ENCODE measurements at regions not wholly inside any gene's neighbourhood (a gene's known extent, or its start where the extent isn't known, plus 50 kb on each side); places are given as distances from the start of the nearest gene placed in this dataset.

GRCh38 chr3:177278016-177278415, 80.7 kb upstream of the TBL1XR1 start:
- no peak for DNase-seq (ENCODE audit: insufficient read length, low spot score)
- FAIRE-seq: no peak
- TF ChIP-seq, protein P1, sequence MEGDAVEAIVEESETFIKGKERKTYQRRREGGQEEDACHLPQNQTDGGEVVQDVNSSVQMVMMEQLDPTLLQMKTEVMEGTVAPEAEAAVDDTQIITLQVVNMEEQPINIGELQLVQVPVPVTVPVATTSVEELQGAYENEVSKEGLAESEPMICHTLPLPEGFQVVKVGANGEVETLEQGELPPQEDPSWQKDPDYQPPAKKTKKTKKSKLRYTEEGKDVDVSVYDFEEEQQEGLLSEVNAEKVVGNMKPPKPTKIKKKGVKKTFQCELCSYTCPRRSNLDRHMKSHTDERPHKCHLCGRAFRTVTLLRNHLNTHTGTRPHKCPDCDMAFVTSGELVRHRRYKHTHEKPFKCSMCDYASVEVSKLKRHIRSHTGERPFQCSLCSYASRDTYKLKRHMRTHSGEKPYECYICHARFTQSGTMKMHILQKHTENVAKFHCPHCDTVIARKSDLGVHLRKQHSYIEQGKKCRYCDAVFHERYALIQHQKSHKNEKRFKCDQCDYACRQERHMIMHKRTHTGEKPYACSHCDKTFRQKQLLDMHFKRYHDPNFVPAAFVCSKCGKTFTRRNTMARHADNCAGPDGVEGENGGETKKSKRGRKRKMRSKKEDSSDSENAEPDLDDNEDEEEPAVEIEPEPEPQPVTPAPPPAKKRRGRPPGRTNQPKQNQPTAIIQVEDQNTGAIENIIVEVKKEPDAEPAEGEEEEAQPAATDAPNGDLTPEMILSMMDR (IDR thresholded peaks at IDR 0.05; ENCODE audit: insufficient read depth, missing control alignments): no peak

- DNase-seq (ENCODE audit: insufficient read length, low spot score): no peak
- TF ChIP-seq, protein P1 (IDR thresholded peaks at IDR 0.05; ENCODE audit: insufficient read depth, missing control alignments): no peak
- FAIRE-seq: no peak
Observed at GRCh38 chr3:177279118-177279815, 82.0 kb upstream of the TBL1XR1 start.

- no peak for DNase-seq (ENCODE audit: insufficient read length, low spot score)
- peak; percentile 11 for FAIRE-seq
- TF ChIP-seq, protein P1 (IDR thresholded peaks at IDR 0.05; ENCODE audit: insufficient read depth, missing control alignments): no peak
Observed at GRCh38 chr3:177281292-177282118, 84.2 kb upstream of the TBL1XR1 start.

GRCh38 chr3:177282119-177282655, 84.9 kb upstream of the TBL1XR1 start:
- DNase-seq (ENCODE audit: insufficient read length, low spot score) (no peak), FAIRE-seq (no peak)
- TF ChIP-seq, protein P1 (IDR thresholded peaks at IDR 0.05; ENCODE audit: insufficient read depth, missing control alignments): no peak

DNA sequence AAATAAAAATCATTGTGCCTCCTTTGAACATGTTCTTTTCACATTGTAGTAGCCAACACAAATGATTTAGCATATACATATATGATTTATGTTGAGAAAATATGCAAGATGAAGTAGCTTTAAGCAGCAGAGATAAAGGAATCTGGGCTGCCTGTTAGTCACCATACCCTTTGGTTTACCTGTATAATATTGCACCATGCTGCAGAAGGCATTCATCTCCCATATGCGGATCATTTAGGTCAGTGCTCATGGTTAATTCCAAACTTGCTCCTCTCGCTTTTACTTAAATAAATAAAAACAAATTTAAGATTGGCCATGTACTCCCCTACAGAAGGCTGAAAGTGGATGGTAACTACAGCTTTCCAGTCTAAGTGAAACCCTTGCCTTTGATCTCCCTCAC, 86.7 kb upstream of the TBL1XR1 start:
- TF ChIP-seq, protein P1 (IDR thresholded peaks at IDR 0.05; ENCODE audit: insufficient read depth, missing control alignments): no peak
- FAIRE-seq: no peak

GRCh38 chr3:177284383-177284881, 87.2 kb upstream of the TBL1XR1 start:
- TF ChIP-seq, protein P1 (IDR thresholded peaks at IDR 0.05; ENCODE audit: insufficient read depth, missing control alignments): no peak
- FAIRE-seq: no peak
- no peak for DNase-seq (ENCODE audit: insufficient read length, low spot score)

More for the DNA sequence above, 86.7 kb upstream of the TBL1XR1 start:
- no peak for DNase-seq (ENCODE audit: insufficient read length, low spot score)
